ENCODE measurements at regions not wholly inside any gene's neighbourhood (a gene's known extent, or its start where the extent isn't known, plus 50 kb on each side); places are given as distances from the start of the nearest gene placed in this dataset.

- Histone ChIP-seq H3K9me3 (ENCODE audit: insufficient read depth in 2 of 2, low read depth in 1 of 2, low read length in 1 of 2) (no peaks in the 10 kb centered on the region), H3K27ac (ENCODE audit: low read depth, low read length) (no peak overlapping the region), H2BK20ac (ENCODE audit: low read length) (no peak overlapping the region), H4K8ac (ENCODE audit: extremely low read depth, insufficient read depth, low read length) (no peak overlapping the region), H2BK12ac (ENCODE audit: low read depth, low read length) (no peak overlapping the region), H4K91ac (replicated peaks; ENCODE audit: insufficient read length, low read length) (no peak overlapping the region), H3K14ac (ENCODE audit: insufficient read length) (no peak overlapping the region), H3K4ac (replicated peaks; ENCODE audit: insufficient read length, low read depth, low read length) (no peak overlapping the region), H3K79me1 (ENCODE audit: low read depth, low read length) (no peaks in the 10 kb centered on the region), H2BK120ac (replicated peaks; ENCODE audit: low read depth, low read length) (no peak overlapping the region), H2BK5ac (ENCODE audit: low read depth, low read length) (no peak overlapping the region), H3K23me2 (ENCODE audit: low read depth, low read length) (no peaks in the 10 kb centered on the region), H3K27me3 (replicated peaks in 1 of 4; ENCODE audit: control insufficient read depth in 3 of 4, extremely low read depth in 1 of 4, insufficient read depth in 3 of 4, low read length in 3 of 4) (no peaks in the 10 kb centered on the region), H3K9ac (replicated peaks in 1 of 4; ENCODE audit: extremely low read depth in 1 of 4, low read depth in 3 of 4, low read length in 3 of 4) (no peak overlapping the region), H4K20me1 (replicated peaks in 1 of 2; ENCODE audit: control insufficient read depth in 1 of 2, insufficient read depth in 2 of 2, low read length in 2 of 2) (no peaks in the 10 kb centered on the region), H3K4me2 (ENCODE audit: insufficient read depth in 1 of 2, low read depth in 2 of 2, low read length in 2 of 2) (no peak overlapping the region), H3K23ac (ENCODE audit: insufficient read length) (no peak overlapping the region), H2AK5ac (ENCODE audit: low read depth, low read length) (no peak overlapping the region), H2AFZ (ENCODE audit: low read length) (no peak overlapping the region), H3K36me3 (ENCODE audit: control insufficient read depth in 2 of 4, insufficient read depth in 4 of 4, low read length in 3 of 4) (no peaks in the 10 kb centered on the region), H2BK15ac (ENCODE audit: low read length) (no peak overlapping the region), H3K18ac (ENCODE audit: extremely low read depth, low read length) (no peak overlapping the region), H3K4me1 (replicated peaks in 1 of 4; ENCODE audit: control insufficient read depth in 3 of 4, insufficient read depth in 4 of 4, low read length in 3 of 4) (peaks cover 0 to 5% (median 0%) of the 10 kb centered on the region in 4 experiments; a peak in 1 of 7 replicates), H3K56ac (replicated peaks; ENCODE audit: insufficient read length, low read depth, low read length) (no peak overlapping the region), H3K4me3 (ENCODE audit: extremely low read depth in 1 of 4, insufficient read depth in 2 of 4, low read depth in 3 of 4, low read length in 4 of 4) (no peak overlapping the region), H4K5ac (ENCODE audit: insufficient read length, low read depth, low read length) (no peak overlapping the region), H3K79me2 (ENCODE audit: control insufficient read depth in 1 of 2, insufficient read depth in 2 of 2, low read length in 2 of 2) (no peaks in the 10 kb centered on the region)
- WGBS, 2 experiments (ENCODE audit: extremely low coverage in 1 of 2, insufficient coverage in 1 of 2, insufficient read length in 1 of 2, insufficient replicate concordance in 2 of 2, low coverage in 1 of 2, low lambda C conversion rate in 2 of 2, missing lambda C conversion rate in 1 of 2), result 97% methylated on average over 3 of the region's 3 CpGs; no CpG with 5 or more reads in 1 of the 2 experiments
- DNase-seq (ENCODE audit: low read depth in 1 of 2, low spot score in 2 of 2), result no peak
- POLR2A ChIA-PET (ENCODE audit: partially characterized antibody), result no interaction called here
- no peak for FAIRE-seq
- CTCF ChIA-PET (ENCODE audit: partially characterized antibody), result interaction anchor here (1.8 kb wide), 1 partner anchor 11 kb away, joined by 3 read pairs; no protein-coding TSS in a partner anchor
- TF ChIP-seq FOSL1 (IDR thresholded peaks at IDR 0.05; ENCODE audit: insufficient read depth, low read depth, low read length), result no peak
- TF ChIP-seq CREB1 (IDR thresholded peaks at IDR 0.05), result no peak
- TF ChIP-seq RXRA (IDR thresholded peaks at IDR 0.05; ENCODE audit: insufficient read depth, low read depth, low read length), result no peak
These were observed 107.6 kb downstream of the CD47 start for GRCh38 chr3:107983247-107983646.
